ENCODE measurements at regions not wholly inside any gene's neighbourhood (a gene's known extent, or its start where the extent isn't known, plus 50 kb on each side); places are given as distances from the start of the nearest gene placed in this dataset.

- TF ChIP-seq GABPB1 (CRISPR knock-in tag; IDR thresholded peaks at IDR 0.05) (no peak), ZMAT4 (CRISPR knock-in tag; IDR thresholded peaks at IDR 0.05) (no peak), ZNF219 (CRISPR knock-in tag; IDR thresholded peaks at IDR 0.05; ENCODE audit: borderline replicate concordance) (no peak), ZNF281 (CRISPR knock-in tag; IDR thresholded peaks at IDR 0.05) (no peak), AFF4 (CRISPR knock-in tag; IDR thresholded peaks at IDR 0.05; ENCODE audit: borderline replicate concordance) (no peak), RORB (CRISPR knock-in tag; IDR thresholded peaks at IDR 0.05) (no peak), FOXP1 (CRISPR knock-in tag; IDR thresholded peaks at IDR 0.05; ENCODE audit: borderline replicate concordance) (no peak), ZNF425 (CRISPR knock-in tag; conservative IDR thresholded peaks at IDR 0.05) (no peak), ATF3 (CRISPR knock-in tag; conservative IDR thresholded peaks at IDR 0.05) (no peak), IRF2 (CRISPR knock-in tag; IDR thresholded peaks at IDR 0.05; ENCODE audit: borderline replicate concordance, low read depth) (no peak), GTF2I (CRISPR knock-in tag; conservative IDR thresholded peaks at IDR 0.05) (no peak), NFE2L1 (CRISPR knock-in tag; IDR thresholded peaks at IDR 0.05) (no peak)
- no peak overlapping the region for H3K4me3 Mint-ChIP-seq
- CTCF ChIA-PET: interaction anchor here (1.6 to 4.7 kb wide), 3 partner anchors 126 to 345 kb away, joined by 4 to 18 read pairs (median 6); partner anchors contain the start of gene CCR1
- H3K27me3 Mint-ChIP-seq (ENCODE audit: low read depth): peaks cover 10% of the 10 kb centered on the region; the same call in 1 of the 2 replicates
- H3K36me3 Mint-ChIP-seq: peaks cover 4% of the 10 kb centered on the region
- ATAC-seq (no peak), DNase-seq (ENCODE audit: low spot score) (no peak)
- no peak overlapping the region for H3K27ac Mint-ChIP-seq
- POLR2A ChIA-PET: no interaction called here
- peaks cover 14% of the 10 kb centered on the region for H3K9me3 Mint-ChIP-seq
- peaks cover 3% of the 10 kb centered on the region; the same call in 1 of the 2 replicates for H3K4me1 Mint-ChIP-seq
These were observed 54.7 kb upstream of the XCR1 start for GRCh38 chr3:46082021-46082420.

- Mint-ChIP-seq H3K9me3 (peaks cover 19% of the 10 kb centered on the region), H3K4me1 (peaks cover 3% of the 10 kb centered on the region; the same call in 1 of the 2 replicates), H3K4me3 (no peak overlapping the region), H3K27me3 (ENCODE audit: low read depth) (peaks cover 10% of the 10 kb centered on the region; the same call in 1 of the 2 replicates), H3K27ac (no peak overlapping the region), H3K36me3 (peaks cover 4% of the 10 kb centered on the region)
- ATAC-seq (no peak), DNase-seq (ENCODE audit: low spot score) (no peak)
- POLR2A ChIA-PET: no interaction called here
- CTCF ChIA-PET: interaction anchor here (1.3 to 1.7 kb wide), 3 partner anchors 127 to 346 kb away, joined by 4 to 7 read pairs (median 6); partner anchors contain the start of gene CCR1
- TF ChIP-seq ZNF425 (CRISPR knock-in tag; conservative IDR thresholded peaks at IDR 0.05): no peak
- no peak for TF ChIP-seq ESRRA (CRISPR knock-in tag; IDR thresholded peaks at IDR 0.05; ENCODE audit: borderline replicate concordance)
- no peak for TF ChIP-seq PRRX2 (CRISPR knock-in tag; IDR thresholded peaks at IDR 0.05)
- no peak for TF ChIP-seq CREM (CRISPR knock-in tag; IDR thresholded peaks at IDR 0.05)
- TF ChIP-seq ELF4 (CRISPR knock-in tag; IDR thresholded peaks at IDR 0.05; ENCODE audit: low read depth): no peak
- no peak for TF ChIP-seq ATF3 (CRISPR knock-in tag; conservative IDR thresholded peaks at IDR 0.05)
- TF ChIP-seq ARID4B (CRISPR knock-in tag; IDR thresholded peaks at IDR 0.05; ENCODE audit: borderline replicate concordance): no peak
These were observed 53.7 kb upstream of the XCR1 start for GRCh38 chr3:46080969-46081345.
